ENCODE measurements at regions not wholly inside any gene's neighbourhood (a gene's known extent, or its start where the extent isn't known, plus 50 kb on each side); places are given as distances from the start of the nearest gene placed in this dataset.

- WGBS (ENCODE audit: low lambda C conversion rate, missing lambda C conversion rate): 86% methylated on average over 1 of the region's 1 CpG
- Histone ChIP-seq H3K4me2 (no peak overlapping the region), H3K9me2 (replicated peaks; ENCODE audit: insufficient read depth) (no peaks in the 10 kb centered on the region), H3K36me3 (replicated peaks; ENCODE audit: insufficient read depth, low read depth) (no peaks in the 10 kb centered on the region), H3K27ac (no peak overlapping the region), H3K79me2 (no peaks in the 10 kb centered on the region), H3K4me1 (ENCODE audit: insufficient read depth) (no peaks in the 10 kb centered on the region), H4K20me1 (ENCODE audit: insufficient read depth, poor library complexity, severe bottlenecking) (no peaks in the 10 kb centered on the region), H3K9me3 (ENCODE audit: low read depth) (no peaks in the 10 kb centered on the region), H3K27me3 (no peaks in the 10 kb centered on the region), H2AFZ (no peak overlapping the region), H3K4me3 (no peak overlapping the region)
- DNase-seq (ENCODE audit: low spot score): no peak
- TF ChIP-seq CTCF (IDR thresholded peaks at IDR 0.05; ENCODE audit: poor library complexity): no peak
- TF ChIP-seq EZH2phosphoT487 (IDR thresholded peaks at IDR 0.05; ENCODE audit: low read depth, severe bottlenecking, unreplicated experiment): no peak
- TF ChIP-seq EZH2 (IDR thresholded peaks at IDR 0.05; ENCODE audit: borderline replicate concordance): no peak
Measured at GRCh38 chr4:132540268-132540667, 608.8 kb upstream of the PCDH10 start.

GRCh38 chr4:132540797-132541196, 608.3 kb upstream of the PCDH10 start:
- Histone ChIP-seq H3K27me3 (no peaks in the 10 kb centered on the region), H3K79me2 (no peaks in the 10 kb centered on the region), H3K4me2 (no peak overlapping the region), H3K9me3 (ENCODE audit: low read depth) (no peaks in the 10 kb centered on the region), H3K27ac (no peak overlapping the region), H3K4me3 (no peak overlapping the region), H3K4me1 (ENCODE audit: insufficient read depth) (no peaks in the 10 kb centered on the region), H3K36me3 (replicated peaks; ENCODE audit: insufficient read depth, low read depth) (no peaks in the 10 kb centered on the region), H2AFZ (no peak overlapping the region), H4K20me1 (ENCODE audit: insufficient read depth, poor library complexity, severe bottlenecking) (no peaks in the 10 kb centered on the region), H3K9me2 (replicated peaks; ENCODE audit: insufficient read depth) (no peaks in the 10 kb centered on the region)
- TF ChIP-seq EZH2phosphoT487 (IDR thresholded peaks at IDR 0.05; ENCODE audit: low read depth, severe bottlenecking, unreplicated experiment) (no peak), EZH2 (IDR thresholded peaks at IDR 0.05; ENCODE audit: borderline replicate concordance) (no peak), CTCF (IDR thresholded peaks at IDR 0.05; ENCODE audit: poor library complexity) (no peak)
- no peak for DNase-seq (ENCODE audit: low spot score)
- 68% methylated on average over 4 of the region's 4 CpGs for WGBS (ENCODE audit: low lambda C conversion rate, missing lambda C conversion rate)

- TF ChIP-seq EZH2 (IDR thresholded peaks at IDR 0.05; ENCODE audit: borderline replicate concordance): no peak
- no peak for TF ChIP-seq EZH2phosphoT487 (IDR thresholded peaks at IDR 0.05; ENCODE audit: low read depth, severe bottlenecking, unreplicated experiment)
- TF ChIP-seq CTCF (IDR thresholded peaks at IDR 0.05; ENCODE audit: poor library complexity): no peak
- no peaks in the 10 kb centered on the region for H3K4me1 ChIP-seq (ENCODE audit: insufficient read depth)
- no peak overlapping the region for H3K4me2 ChIP-seq
- no peak overlapping the region for H3K27ac ChIP-seq
- H3K27me3 ChIP-seq: no peaks in the 10 kb centered on the region
- H3K79me2 ChIP-seq: no peaks in the 10 kb centered on the region
- H3K9me3 ChIP-seq (ENCODE audit: low read depth): no peaks in the 10 kb centered on the region
- no peaks in the 10 kb centered on the region for H3K9me2 ChIP-seq (replicated peaks; ENCODE audit: insufficient read depth)
- H2AFZ ChIP-seq: no peak overlapping the region
- no peak overlapping the region for H3K4me3 ChIP-seq
- H3K36me3 ChIP-seq (replicated peaks; ENCODE audit: insufficient read depth, low read depth): no peaks in the 10 kb centered on the region
- DNase-seq (ENCODE audit: low spot score): no peak
- H4K20me1 ChIP-seq (ENCODE audit: insufficient read depth, poor library complexity, severe bottlenecking): no peaks in the 10 kb centered on the region
Measured at GRCh38 chr4:132542228-132542627, 606.9 kb upstream of the PCDH10 start.

- TF ChIP-seq EZH2phosphoT487 (IDR thresholded peaks at IDR 0.05; ENCODE audit: low read depth, severe bottlenecking, unreplicated experiment) (no peak), EZH2 (IDR thresholded peaks at IDR 0.05; ENCODE audit: borderline replicate concordance) (no peak), CTCF (IDR thresholded peaks at IDR 0.05; ENCODE audit: poor library complexity) (no peak)
- no peaks in the 10 kb centered on the region for H3K36me3 ChIP-seq (replicated peaks; ENCODE audit: insufficient read depth, low read depth)
- H3K4me2 ChIP-seq: no peak overlapping the region
- no peak overlapping the region for H2AFZ ChIP-seq
- H4K20me1 ChIP-seq (ENCODE audit: insufficient read depth, poor library complexity, severe bottlenecking): no peaks in the 10 kb centered on the region
- H3K9me3 ChIP-seq (ENCODE audit: low read depth): no peaks in the 10 kb centered on the region
- no peak overlapping the region for H3K27ac ChIP-seq
- DNase-seq (ENCODE audit: low spot score): no peak
- WGBS (ENCODE audit: low lambda C conversion rate, missing lambda C conversion rate): 91% methylated on average over 4 of the region's 4 CpGs
- no peaks in the 10 kb centered on the region for H3K27me3 ChIP-seq
- no peaks in the 10 kb centered on the region for H3K4me1 ChIP-seq (ENCODE audit: insufficient read depth)
- H3K9me2 ChIP-seq (replicated peaks; ENCODE audit: insufficient read depth): no peaks in the 10 kb centered on the region
- H3K79me2 ChIP-seq: no peaks in the 10 kb centered on the region
- no peak overlapping the region for H3K4me3 ChIP-seq
Measured at GRCh38 chr4:132548463-132548862, 600.6 kb upstream of the PCDH10 start.
